GM06990 (cell line): ENCODE measurements at regions not wholly inside any gene's neighbourhood (a gene's known extent, or its start where the extent isn't known, plus 50 kb on each side); places are given as distances from the start of the nearest gene placed in this dataset.

ENCODE experiments used
- DNase-seq: peaks from one replicate; pipeline ENCODE4 v3.0.0-alpha.2; 2011; ENCODE audit not compliant: insufficient read length; ENCODE audit errors: extremely low read depth
- H3K27me3 ChIP-seq: replicated peaks from 2 replicates; pipeline ENCODE4 v1.6.0; 2011; ENCODE audit warnings: low read length; ENCODE audit not compliant: control insufficient read depth, insufficient read depth
- H3K36me3 ChIP-seq: 2 replicates; pipeline ENCODE4 v1.5.1; 2011; ENCODE audit warnings: low read length; ENCODE audit not compliant: control insufficient read depth, insufficient read depth
- H3K4me3 ChIP-seq: replicated peaks from 2 replicates; pipeline ENCODE4 v1.5.1; 2011; ENCODE audit warnings: low read depth, mild to moderate bottlenecking, control low read depth, low read length
- TF ChIP-seq, protein P1 (sequence below): IDR thresholded peaks from 2 replicates; pipeline ENCODE4 v1.5.1; 2011; ENCODE audit warnings: low read length, control low read depth, mild to moderate bottlenecking, inconsistent platforms; ENCODE audit not compliant: insufficient read depth, poor library complexity, severe bottlenecking

DNA sequence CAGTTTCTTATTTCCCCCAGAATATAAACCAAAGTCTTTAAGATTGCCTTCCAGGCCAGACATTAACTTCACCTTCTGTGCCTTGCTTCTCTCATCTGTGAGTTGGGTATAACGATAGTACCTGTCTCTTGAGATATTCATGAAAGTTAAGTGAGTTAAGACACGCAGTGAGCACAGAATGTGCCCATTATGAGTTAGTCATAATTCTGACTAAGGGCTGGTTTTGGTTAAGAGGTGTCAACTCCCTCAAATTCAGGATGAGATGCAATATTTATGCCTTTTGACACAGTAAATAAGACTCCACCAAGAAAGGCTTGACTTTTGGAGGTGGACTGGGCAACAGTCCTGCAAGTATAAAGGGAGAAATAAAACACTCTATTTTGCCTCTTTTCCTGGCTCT is 528.7 kb upstream of the IGFBP3 start:
- Histone ChIP-seq H3K36me3 (no peaks in the 10 kb centered on the region), H3K4me3 (no peak overlapping the region), H3K27me3 (no peaks in the 10 kb centered on the region; the same call in 1 of the 2 replicates)
- TF ChIP-seq, protein P1, sequence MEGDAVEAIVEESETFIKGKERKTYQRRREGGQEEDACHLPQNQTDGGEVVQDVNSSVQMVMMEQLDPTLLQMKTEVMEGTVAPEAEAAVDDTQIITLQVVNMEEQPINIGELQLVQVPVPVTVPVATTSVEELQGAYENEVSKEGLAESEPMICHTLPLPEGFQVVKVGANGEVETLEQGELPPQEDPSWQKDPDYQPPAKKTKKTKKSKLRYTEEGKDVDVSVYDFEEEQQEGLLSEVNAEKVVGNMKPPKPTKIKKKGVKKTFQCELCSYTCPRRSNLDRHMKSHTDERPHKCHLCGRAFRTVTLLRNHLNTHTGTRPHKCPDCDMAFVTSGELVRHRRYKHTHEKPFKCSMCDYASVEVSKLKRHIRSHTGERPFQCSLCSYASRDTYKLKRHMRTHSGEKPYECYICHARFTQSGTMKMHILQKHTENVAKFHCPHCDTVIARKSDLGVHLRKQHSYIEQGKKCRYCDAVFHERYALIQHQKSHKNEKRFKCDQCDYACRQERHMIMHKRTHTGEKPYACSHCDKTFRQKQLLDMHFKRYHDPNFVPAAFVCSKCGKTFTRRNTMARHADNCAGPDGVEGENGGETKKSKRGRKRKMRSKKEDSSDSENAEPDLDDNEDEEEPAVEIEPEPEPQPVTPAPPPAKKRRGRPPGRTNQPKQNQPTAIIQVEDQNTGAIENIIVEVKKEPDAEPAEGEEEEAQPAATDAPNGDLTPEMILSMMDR, result no peak
- no peak for DNase-seq

GRCh38 chr7:46448478-46448877 is 527.4 kb upstream of the IGFBP3 start:
- Histone ChIP-seq H3K27me3 (no peaks in the 10 kb centered on the region; the same call in 1 of the 2 replicates), H3K36me3 (no peaks in the 10 kb centered on the region), H3K4me3 (no peak overlapping the region)
- TF ChIP-seq, protein P1, result no peak
- no peak for DNase-seq

- no peak for DNase-seq
- TF ChIP-seq, protein P1, result no peak
These were observed 525.1 kb upstream of the IGFBP3 start for GRCh38 chr7:46446151-46446550.

GRCh38 chr7:46444256-46444655 is 523.2 kb upstream of the IGFBP3 start:
- Histone ChIP-seq H3K36me3 (no peaks in the 10 kb centered on the region), H3K27me3 (no peaks in the 10 kb centered on the region; the same call in 1 of the 2 replicates), H3K4me3 (no peak overlapping the region)
- DNase-seq, result no peak
- TF ChIP-seq, protein P1, result no peak

More at GRCh38 chr7:46446151-46446550, 525.1 kb upstream of the IGFBP3 start:
- Histone ChIP-seq H3K4me3 (no peak overlapping the region), H3K36me3 (no peaks in the 10 kb centered on the region), H3K27me3 (no peaks in the 10 kb centered on the region; the same call in 1 of the 2 replicates)

- TF ChIP-seq, protein P1, result no peak
- Histone ChIP-seq H3K27me3 (no peaks in the 10 kb centered on the region; the same call in 1 of the 2 replicates), H3K36me3 (no peaks in the 10 kb centered on the region), H3K4me3 (no peak overlapping the region)
- no peak for DNase-seq
These were observed 519.1 kb upstream of the IGFBP3 start for GRCh38 chr7:46440186-46440585.

GRCh38 chr7:46432708-46433107 is 511.6 kb upstream of the IGFBP3 start:
- no peak overlapping the region for H3K4me3 ChIP-seq
- TF ChIP-seq, protein P1, result no peak
- no peak for DNase-seq
- no peaks in the 10 kb centered on the region for H3K36me3 ChIP-seq
- no peaks in the 10 kb centered on the region for H3K27me3 ChIP-seq
